H1 (cell line): ENCODE measurements at regions not wholly inside any gene's neighbourhood (a gene's known extent, or its start where the extent isn't known, plus 50 kb on each side); places are given as distances from the start of the nearest gene placed in this dataset.

Experiments used
- CTCF ChIA-PET: fragments of 300-600 bp; sonication (Branson Sonifier 250); formaldehyde crosslinking; loops from one replicate; lab custom pipeline; 2021; ENCODE audit not compliant: partially characterized antibody; lab: Charles Lee
- POLR2A ChIA-PET: fragments of 300-600 bp; sonication (Branson Sonifier 250); formaldehyde crosslinking; loops from one replicate; lab custom pipeline; 2021; ENCODE audit warnings: inconsistent platforms; ENCODE audit not compliant: partially characterized antibody; lab: Charles Lee
- DNase-seq, 2 experiments: peaks; one replicate each; pipeline versions ENCODE4 v3.0.0 to v3.0.0-alpha.2; 2010 to 2022; ENCODE audit warnings: low spot score in 2 of 2, low read depth in 1 of 2, mixed read lengths in 1 of 2
- FAIRE-seq: peaks from 2 replicates; lab custom pipeline; 2011; peaks lifted over from hg19 to GRCh38; lab: Jason Lieb, UNC
- H2AFZ ChIP-seq: 2 replicates; pipeline ENCODE4 v1.8.1; 2012; ENCODE audit warnings: low read length, inconsistent platforms
- H2AK5ac ChIP-seq: 2 replicates; pipeline ENCODE4 v1.6.1; 2013; ENCODE audit warnings: low read depth, low read length
- H2BK120ac ChIP-seq: replicated peaks from 2 replicates; pipeline ENCODE3; 2013; ENCODE audit warnings: low read depth, low read length, inconsistent platforms
- H2BK12ac ChIP-seq: 2 replicates; pipeline ENCODE4 v1.6.1; 2013; ENCODE audit warnings: low read depth, low read length
- H2BK15ac ChIP-seq: 2 replicates; pipeline ENCODE4 v1.6.1; 2013; ENCODE audit warnings: low read length
- H2BK20ac ChIP-seq: 2 replicates; pipeline ENCODE4 v1.6.1; 2013; ENCODE audit warnings: low read length
- H2BK5ac ChIP-seq: 2 replicates; pipeline ENCODE4 v1.6.1; 2013; ENCODE audit warnings: low read depth, low read length
- H3K14ac ChIP-seq: 2 replicates; pipeline ENCODE4 v1.6.1; 2013; ENCODE audit warnings: inconsistent platforms; ENCODE audit not compliant: insufficient read length
- H3K18ac ChIP-seq: 2 replicates; pipeline ENCODE4 v1.6.1; 2013; ENCODE audit warnings: low read length; ENCODE audit errors: extremely low read depth
- H3K23ac ChIP-seq: 2 replicates; pipeline ENCODE4 v1.6.1; 2013; ENCODE audit warnings: inconsistent platforms; ENCODE audit not compliant: insufficient read length
- H3K23me2 ChIP-seq: 2 replicates; pipeline ENCODE4 v1.6.1; 2013; ENCODE audit warnings: low read depth, low read length
- H3K27ac ChIP-seq: 2 replicates; pipeline ENCODE4 v1.6.1; 2011; ENCODE audit warnings: low read depth, low read length, inconsistent platforms
- H3K27me3 ChIP-seq, 4 experiments: replicated peaks in 1 of 4; 1 replicate in 1 of 4; 2 replicates in 3 of 4; pipeline versions ENCODE4 v1.6.1 to v1.8.1; 2011 to 2013; ENCODE audit warnings: low read length in 3 of 4, mild to moderate bottlenecking in 3 of 4, inconsistent platforms in 2 of 4, mixed read lengths in 2 of 4, moderate library complexity in 1 of 4; ENCODE audit not compliant: control insufficient read depth in 3 of 4, insufficient read depth in 3 of 4; ENCODE audit errors: extremely low read depth in 1 of 4
- H3K36me3 ChIP-seq, 4 experiments: 2 replicates each; pipeline versions ENCODE4 v1.6.1 to v1.8.1; 2011 to 2013; ENCODE audit warnings: mild to moderate bottlenecking in 4 of 4, low read length in 3 of 4, moderate library complexity in 2 of 4, control low read depth in 1 of 4, inconsistent platforms in 1 of 4; ENCODE audit not compliant: insufficient read depth in 4 of 4, control insufficient read depth in 2 of 4
- H3K4ac ChIP-seq: replicated peaks from 2 replicates; pipeline ENCODE3; 2013; ENCODE audit warnings: low read length, low read depth, mixed read lengths, inconsistent platforms; ENCODE audit not compliant: insufficient read length
- H3K4me1 ChIP-seq, 4 experiments: replicated peaks in 1 of 4; 1 replicate in 1 of 4; 2 replicates in 3 of 4; pipeline versions ENCODE4 v1.6.1 to v1.8.1; 2011 to 2013; ENCODE audit warnings: low read length in 3 of 4, inconsistent platforms in 2 of 4, mixed read lengths in 1 of 4; ENCODE audit not compliant: insufficient read depth in 4 of 4, control insufficient read depth in 3 of 4
- H3K4me2 ChIP-seq, 2 experiments: 2 replicates each; pipeline versions ENCODE4 v1.6.1 to v1.8.1; 2011 to 2013; ENCODE audit warnings: low read depth in 2 of 2, low read length in 2 of 2, control low read depth in 1 of 2, inconsistent platforms in 1 of 2, mild to moderate bottlenecking in 1 of 2; ENCODE audit not compliant: insufficient read depth in 1 of 2
- H3K4me3 ChIP-seq, 4 experiments: fragments of 200-600, 300-600 bp in 1 of 4; sonication (generic), shearing (Covaris generic), sonication (Bioruptor Twin) in 1 of 4; 2 replicates each; pipeline versions ENCODE4 v1.5.1 to v1.8.1; 2011 to 2016; ENCODE audit warnings: low read length in 4 of 4, low read depth in 3 of 4, control low read depth in 2 of 4, inconsistent platforms in 2 of 4, mild to moderate bottlenecking in 2 of 4, mixed read lengths in 1 of 4, moderate library complexity in 1 of 4; ENCODE audit not compliant: insufficient read depth in 2 of 4; ENCODE audit errors: extremely low read depth in 1 of 4
- H3K56ac ChIP-seq: replicated peaks from 2 replicates; pipeline ENCODE3; 2013; ENCODE audit warnings: low read depth, mild to moderate bottlenecking, mixed read lengths, low read length, inconsistent platforms; ENCODE audit not compliant: insufficient read length
- H3K79me1 ChIP-seq: 2 replicates; pipeline ENCODE4 v1.6.1; 2013; ENCODE audit warnings: low read depth, low read length, control low read depth
- H3K79me2 ChIP-seq, 2 experiments: 2 replicates each; pipeline versions ENCODE4 v1.6.1 to v1.8.1; 2012 to 2013; ENCODE audit warnings: low read length in 2 of 2, mild to moderate bottlenecking in 2 of 2, inconsistent platforms in 1 of 2; ENCODE audit not compliant: insufficient read depth in 2 of 2, control insufficient read depth in 1 of 2
- H3K9ac ChIP-seq, 4 experiments: replicated peaks in 1 of 4; 1 replicate in 1 of 4; 2 replicates in 3 of 4; pipeline versions ENCODE4 v1.6.1 to v1.8.1; 2011 to 2013; ENCODE audit warnings: low read depth in 3 of 4, low read length in 3 of 4, control low read depth in 2 of 4, mild to moderate bottlenecking in 2 of 4, moderate library complexity in 2 of 4, inconsistent platforms in 1 of 4; ENCODE audit errors: extremely low read depth in 1 of 4
- H3K9me3 ChIP-seq, 2 experiments: 2 replicates each; pipeline versions ENCODE4 v1.6.1 to v1.8.1; 2012 to 2013; ENCODE audit warnings: mild to moderate bottlenecking in 2 of 2, moderate library complexity in 2 of 2, control low read depth in 1 of 2, inconsistent platforms in 1 of 2, low read depth in 1 of 2, low read length in 1 of 2, mixed read lengths in 1 of 2; ENCODE audit not compliant: insufficient read depth in 2 of 2
- H4K20me1 ChIP-seq, 2 experiments: replicated peaks in 1 of 2; 2 replicates each; pipeline versions ENCODE3 to v1.8.1; 2011 to 2013; ENCODE audit warnings: inconsistent platforms in 2 of 2, low read length in 2 of 2, mild to moderate bottlenecking in 1 of 2; ENCODE audit not compliant: insufficient read depth in 2 of 2, control insufficient read depth in 1 of 2
- H4K5ac ChIP-seq: 2 replicates; pipeline ENCODE4 v1.6.1; 2013; ENCODE audit warnings: low read length, low read depth, mixed read lengths, inconsistent platforms; ENCODE audit not compliant: insufficient read length
- H4K8ac ChIP-seq: 2 replicates; pipeline ENCODE4 v1.8.0; 2013; ENCODE audit warnings: mild to moderate bottlenecking, moderate library complexity, low read length, inconsistent platforms; ENCODE audit not compliant: insufficient read depth; ENCODE audit errors: extremely low read depth
- H4K91ac ChIP-seq: replicated peaks from 2 replicates; pipeline ENCODE3; 2013; ENCODE audit warnings: low read length, mixed read lengths, inconsistent platforms; ENCODE audit not compliant: insufficient read length
- GTF2F1 ChIP-seq: IDR thresholded peaks from 2 replicates; pipeline ENCODE4 v1.6.1; 2012; ENCODE audit warnings: low read depth, low read length, improper control_type of control experiment, borderline replicate concordance
- JUN ChIP-seq: IDR thresholded peaks from 2 replicates; pipeline ENCODE4 v1.6.1; 2011; ENCODE audit warnings: low read depth, mild to moderate bottlenecking, improper control_type of control experiment, low read length
- KDM5A ChIP-seq: fragments of 200-600 bp; IDR thresholded peaks from 2 replicates; pipeline ENCODE4 v1.7.1; 2012; ENCODE audit warnings: mild to moderate bottlenecking, low read length, inconsistent platforms, mixed read lengths
- RBBP5 ChIP-seq: IDR thresholded peaks from 2 replicates; pipeline ENCODE4 v1.7.1; 2012; ENCODE audit warnings: low read depth, mild to moderate bottlenecking, inconsistent platforms, low read length, moderate library complexity, borderline replicate concordance
- WGBS, 2 experiments: shearing (Covaris generic) in 1 of 2; methylation state at CpG; one replicate each; pipeline versions ENCODE4 v1.1.6 to v1.1.7; 2013 to 2015; ENCODE audit warnings: low lambda C conversion rate in 2 of 2, mixed read lengths in 2 of 2, inconsistent platforms in 1 of 2, low coverage in 1 of 2, missing lambda C conversion rate in 1 of 2; ENCODE audit not compliant: insufficient replicate concordance in 2 of 2, insufficient coverage in 1 of 2, insufficient read length in 1 of 2; ENCODE audit errors: extremely low coverage in 1 of 2, missing lambda C conversion rate in 1 of 2; 5-methylcytosine and 5-hydroxymethylcytosine counted together

DNA sequence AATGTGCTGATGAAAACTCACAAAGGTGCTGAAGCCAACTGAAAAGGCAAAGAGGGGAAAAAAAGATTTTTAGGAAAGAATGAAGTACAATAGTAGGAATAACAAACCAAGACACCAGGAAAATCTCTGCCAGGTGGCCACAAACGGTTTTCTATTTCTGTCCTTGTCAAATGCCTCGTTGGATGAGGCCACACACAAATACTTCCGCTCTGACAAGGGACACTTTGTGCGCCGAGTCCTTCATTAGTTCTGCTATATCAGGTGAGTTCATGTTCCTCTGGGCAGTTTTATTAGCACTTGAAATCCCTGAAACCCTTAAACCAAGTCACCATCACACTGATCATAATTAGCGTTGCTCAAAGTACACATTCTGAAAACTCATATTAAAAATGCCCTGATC lies 373.1 kb downstream of the VPS13C start:
- CTCF ChIA-PET: no interaction called here
- Histone ChIP-seq H3K18ac (no peak overlapping the region), H3K9ac (no peak overlapping the region), H2BK12ac (no peak overlapping the region), H4K5ac (no peak overlapping the region), H4K20me1 (no peaks in the 10 kb centered on the region), H3K56ac (no peak overlapping the region), H3K9me3 (no peaks in the 10 kb centered on the region), H2BK120ac (no peak overlapping the region), H3K27me3 (no peaks in the 10 kb centered on the region), H3K4me1 (peaks cover 0 to 2% (median under 1%) of the 10 kb centered on the region in 4 experiments; a peak in 2 of 7 replicates), H4K91ac (no peak overlapping the region), H2AK5ac (no peak overlapping the region), H3K36me3 (no peaks in the 10 kb centered on the region), H3K79me1 (no peaks in the 10 kb centered on the region), H3K14ac (no peak overlapping the region), H3K4me2 (no peak overlapping the region), H3K4me3 (no peak overlapping the region), H3K23ac (no peak overlapping the region), H3K23me2 (no peaks in the 10 kb centered on the region), H2BK20ac (no peak overlapping the region), H3K4ac (no peak overlapping the region), H4K8ac (no peak overlapping the region), H2AFZ (no peak overlapping the region), H3K79me2 (no peaks in the 10 kb centered on the region), H2BK15ac (no peak overlapping the region), H3K27ac (no peak overlapping the region), H2BK5ac (no peak overlapping the region)
- TF ChIP-seq KDM5A (no peak), JUN (no peak), GTF2F1 (no peak), RBBP5 (no peak)
- DNase-seq (no peak), FAIRE-seq (no peak)
- POLR2A ChIA-PET: no interaction called here
- WGBS, 2 experiments: 89% methylated on average over 6 of the region's 6 CpGs; no CpG with 5 or more reads in 1 of the 2 experiments
